ENCODE measurements at regions not wholly inside any gene's neighbourhood (a gene's known extent, or its start where the extent isn't known, plus 50 kb on each side); places are given as distances from the start of the nearest gene placed in this dataset.

DNA sequence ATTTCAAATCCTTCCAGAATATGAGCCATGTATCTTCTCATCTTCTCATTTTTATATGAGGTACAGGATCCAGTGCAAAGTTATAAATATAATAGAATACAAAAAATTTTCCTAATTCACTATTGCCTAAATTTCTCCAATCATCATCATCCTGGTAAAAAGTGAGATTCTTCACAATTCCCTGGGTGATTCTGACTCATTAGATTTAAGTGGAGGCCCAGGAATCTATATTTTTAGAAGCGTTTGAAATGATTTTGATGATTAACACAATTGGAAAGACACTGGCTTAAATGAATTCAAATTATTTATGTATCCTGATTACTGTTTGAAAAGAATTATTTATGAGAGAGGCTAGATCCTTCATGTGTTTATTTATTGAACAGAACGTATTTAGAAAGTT lies 380.3 kb upstream of the PDE3A start:
- TF ChIP-seq, protein P1, sequence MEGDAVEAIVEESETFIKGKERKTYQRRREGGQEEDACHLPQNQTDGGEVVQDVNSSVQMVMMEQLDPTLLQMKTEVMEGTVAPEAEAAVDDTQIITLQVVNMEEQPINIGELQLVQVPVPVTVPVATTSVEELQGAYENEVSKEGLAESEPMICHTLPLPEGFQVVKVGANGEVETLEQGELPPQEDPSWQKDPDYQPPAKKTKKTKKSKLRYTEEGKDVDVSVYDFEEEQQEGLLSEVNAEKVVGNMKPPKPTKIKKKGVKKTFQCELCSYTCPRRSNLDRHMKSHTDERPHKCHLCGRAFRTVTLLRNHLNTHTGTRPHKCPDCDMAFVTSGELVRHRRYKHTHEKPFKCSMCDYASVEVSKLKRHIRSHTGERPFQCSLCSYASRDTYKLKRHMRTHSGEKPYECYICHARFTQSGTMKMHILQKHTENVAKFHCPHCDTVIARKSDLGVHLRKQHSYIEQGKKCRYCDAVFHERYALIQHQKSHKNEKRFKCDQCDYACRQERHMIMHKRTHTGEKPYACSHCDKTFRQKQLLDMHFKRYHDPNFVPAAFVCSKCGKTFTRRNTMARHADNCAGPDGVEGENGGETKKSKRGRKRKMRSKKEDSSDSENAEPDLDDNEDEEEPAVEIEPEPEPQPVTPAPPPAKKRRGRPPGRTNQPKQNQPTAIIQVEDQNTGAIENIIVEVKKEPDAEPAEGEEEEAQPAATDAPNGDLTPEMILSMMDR (IDR thresholded peaks at IDR 0.05; ENCODE audit: insufficient read depth, low read length, missing control alignments): no peak
- ChIA-PET POLR2A (interaction anchor here (0.9 to 1.0 kb wide), 2 partner anchors 10 to 380 kb away, joined by 3 to 4 read pairs; partner anchors contain the start of gene PDE3A), CTCF (interaction anchor here (0.9 to 1.3 kb wide), 3 partner anchors 18 to 381 kb away, joined by 3 to 4 read pairs (median 4); partner anchors contain the start of gene PDE3A)
- no peak for DNase-seq (ENCODE audit: low read depth, low spot score)
- H3K4me3 ChIP-seq (ENCODE audit: low read depth, low read length): no peak overlapping the region

DNA sequence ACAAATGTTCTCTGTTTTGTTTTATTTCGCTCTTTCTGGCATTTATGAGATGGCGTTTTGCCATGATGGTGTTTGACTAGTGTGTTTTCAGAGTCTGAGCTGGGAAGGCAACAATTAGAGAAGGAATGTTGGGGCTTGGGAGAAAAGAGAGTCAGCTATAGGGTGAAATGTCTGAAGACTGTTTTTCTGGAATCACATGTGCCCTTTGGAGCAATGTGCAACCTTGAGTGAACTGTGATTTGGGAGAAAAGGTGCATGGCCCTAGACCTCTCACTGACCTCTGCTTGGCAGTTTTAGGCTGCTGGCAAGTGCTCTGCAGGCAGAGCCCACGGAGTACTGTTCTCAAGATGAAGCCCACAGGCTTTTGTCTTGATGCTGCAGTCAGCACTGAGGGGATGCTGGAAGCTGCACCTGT lies 379.9 kb upstream of the PDE3A start:
- POLR2A ChIA-PET: interaction anchor here (0.9 to 1.0 kb wide), 2 partner anchors 11 to 380 kb away, joined by 3 to 4 read pairs; partner anchors contain the start of gene PDE3A
- DNase-seq (ENCODE audit: low read depth, low spot score): no peak
- no peak overlapping the region for H3K4me3 ChIP-seq (ENCODE audit: low read depth, low read length)
- TF ChIP-seq, protein P1 (IDR thresholded peaks at IDR 0.05; ENCODE audit: insufficient read depth, low read length, missing control alignments): no peak
- CTCF ChIA-PET: interaction anchor here (1.1 kb wide), 1 partner anchor 18 kb away, joined by 4 read pairs; no protein-coding TSS in a partner anchor

- ChIA-PET CTCF (interaction anchor here (1.0 to 1.1 kb wide), 2 partner anchors 18 to 249 kb away, joined by 4 read pairs; no protein-coding TSS in a partner anchor), POLR2A (interaction anchor here (0.9 to 1.0 kb wide), 2 partner anchors 11 to 379 kb away, joined by 3 to 4 read pairs; partner anchors contain the start of gene PDE3A)
- H3K4me3 ChIP-seq (ENCODE audit: low read depth, low read length): no peak overlapping the region
- TF ChIP-seq, protein P1 (IDR thresholded peaks at IDR 0.05; ENCODE audit: insufficient read depth, low read length, missing control alignments): no peak
- DNase-seq (ENCODE audit: low read depth, low spot score): no peak
Measured at GRCh38 chr12:19988948-19989347, 379.4 kb upstream of the PDE3A start.

- DNase-seq (ENCODE audit: low read depth, low spot score): no peak
- ChIA-PET POLR2A (no interaction called here), CTCF (no interaction called here)
- TF ChIP-seq, protein P1 (IDR thresholded peaks at IDR 0.05; ENCODE audit: insufficient read depth, low read length, missing control alignments): no peak
- no peak overlapping the region for H3K4me3 ChIP-seq (ENCODE audit: low read depth, low read length)
Measured at GRCh38 chr12:19991146-19991545, 377.2 kb upstream of the PDE3A start.

GRCh38 chr12:19992311-19992710 lies 376.0 kb upstream of the PDE3A start:
- TF ChIP-seq, protein P1 (IDR thresholded peaks at IDR 0.05; ENCODE audit: insufficient read depth, low read length, missing control alignments): no peak
- CTCF ChIA-PET: interaction anchor here (1.0 kb wide), 1 partner anchor 14 kb away, joined by 3 read pairs; no protein-coding TSS in a partner anchor

GRCh38 chr12:19994968-19995367 lies 373.4 kb upstream of the PDE3A start:
- no peak for DNase-seq (ENCODE audit: low read depth, low spot score)
- no peak overlapping the region for H3K4me3 ChIP-seq (ENCODE audit: low read depth, low read length)
- ChIA-PET POLR2A (no interaction called here), CTCF (interaction anchor here (0.7 to 1.5 kb wide), 3 partner anchors 10 to 217 kb away, joined by 3 to 5 read pairs (median 3); no protein-coding TSS in a partner anchor)
- TF ChIP-seq, protein P1 (IDR thresholded peaks at IDR 0.05; ENCODE audit: insufficient read depth, low read length, missing control alignments): no peak

More at GRCh38 chr12:19992311-19992710, 376.0 kb upstream of the PDE3A start:
- no peak for DNase-seq (ENCODE audit: low read depth, low spot score)
- POLR2A ChIA-PET: no interaction called here
- H3K4me3 ChIP-seq (ENCODE audit: low read depth, low read length): no peak overlapping the region
